ENCODE measurements at regions not wholly inside any gene's neighbourhood (a gene's known extent, or its start where the extent isn't known, plus 50 kb on each side); places are given as distances from the start of the nearest gene placed in this dataset.

DNA sequence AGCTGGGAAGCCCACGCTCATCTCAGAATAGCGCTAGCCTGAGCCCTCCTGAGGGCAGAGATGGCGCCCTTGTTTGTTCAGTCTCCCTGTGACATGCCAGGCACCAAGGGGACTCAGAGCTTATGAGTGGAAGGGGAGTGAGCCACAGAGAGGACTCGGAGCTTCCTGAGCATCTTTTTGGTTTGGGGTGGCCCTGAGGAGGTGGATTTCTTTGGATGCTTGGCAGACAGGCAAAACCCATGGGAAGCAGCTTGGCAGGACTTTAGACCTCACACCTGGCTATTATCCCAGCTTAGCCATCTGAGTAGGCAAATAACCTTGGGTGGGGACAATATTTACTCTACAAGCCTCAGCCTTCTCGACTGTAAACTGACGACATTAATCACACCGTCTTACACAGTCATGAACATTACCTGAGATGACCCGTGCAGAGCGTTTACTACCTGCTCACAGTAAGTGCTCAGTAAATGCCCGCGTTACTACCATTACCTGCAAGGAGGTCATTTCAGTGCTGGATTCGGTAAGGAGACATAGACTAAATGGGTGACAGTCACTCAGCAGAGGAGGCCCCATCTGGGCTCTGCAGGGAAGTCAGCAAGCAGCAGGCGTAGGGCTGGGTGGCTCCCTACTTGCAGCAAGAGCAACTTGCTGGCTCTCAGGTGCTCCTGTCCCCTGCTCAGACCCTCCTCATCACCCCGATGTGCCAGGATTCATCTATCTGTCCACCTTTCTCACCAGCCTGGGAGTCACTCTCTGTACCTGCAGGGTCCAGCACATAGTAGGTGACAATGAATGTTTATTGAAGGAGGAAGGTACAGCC, 54.9 kb downstream of the KLHDC7A start:
- H3K56ac ChIP-seq (replicated peaks; ENCODE audit: insufficient read length, low read depth, low read length) = no peak overlapping the region
- WGBS, 2 experiments (ENCODE audit: extremely low coverage in 1 of 2, insufficient coverage in 1 of 2, insufficient read length in 1 of 2, insufficient replicate concordance in 2 of 2, low coverage in 1 of 2, low lambda C conversion rate in 2 of 2, missing lambda C conversion rate in 1 of 2) = 91% methylated on average over 14 of the region's 14 CpGs; no CpG with 5 or more reads in 1 of the 2 experiments
- no peak overlapping the region for H2BK120ac ChIP-seq (replicated peaks; ENCODE audit: low read depth, low read length)
- DNase-seq (ENCODE audit: low read depth in 1 of 2, low spot score in 2 of 2) (peak in 1 of 2 experiments; percentile 38), FAIRE-seq (no peak)
- no peaks in the 10 kb centered on the region for H3K36me3 ChIP-seq (ENCODE audit: control insufficient read depth in 2 of 4, insufficient read depth in 4 of 4, low read length in 3 of 4)
- H2BK12ac ChIP-seq (ENCODE audit: low read depth, low read length) = no peak overlapping the region
- H3K4me2 ChIP-seq (ENCODE audit: insufficient read depth in 1 of 2, low read depth in 2 of 2, low read length in 2 of 2) = no peak overlapping the region
- no peak overlapping the region for H2AFZ ChIP-seq (ENCODE audit: low read length)
- no peaks in the 10 kb centered on the region for H3K79me1 ChIP-seq (ENCODE audit: low read depth, low read length)
- no peaks in the 10 kb centered on the region for H4K20me1 ChIP-seq (replicated peaks in 1 of 2; ENCODE audit: control insufficient read depth in 1 of 2, insufficient read depth in 2 of 2, low read length in 2 of 2)
- H3K79me2 ChIP-seq (ENCODE audit: control insufficient read depth in 1 of 2, insufficient read depth in 2 of 2, low read length in 2 of 2) = no peaks in the 10 kb centered on the region
- no peak overlapping the region for H3K4ac ChIP-seq (replicated peaks; ENCODE audit: insufficient read length, low read depth, low read length)
- no peak overlapping the region for H2BK5ac ChIP-seq (ENCODE audit: low read depth, low read length)
- H3K23me2 ChIP-seq (ENCODE audit: low read depth, low read length) = no peaks in the 10 kb centered on the region; the same call in 1 of the 2 replicates
- no peak overlapping the region for H3K27ac ChIP-seq (ENCODE audit: low read depth, low read length)
- H3K9me3 ChIP-seq (ENCODE audit: insufficient read depth in 2 of 2, low read depth in 1 of 2, low read length in 1 of 2) = no peaks in the 10 kb centered on the region
- no peak overlapping the region for H3K18ac ChIP-seq (ENCODE audit: extremely low read depth, low read length)
- no peak overlapping the region for H2AK5ac ChIP-seq (ENCODE audit: low read depth, low read length)
- no peak overlapping the region for H3K4me3 ChIP-seq (ENCODE audit: extremely low read depth in 1 of 4, insufficient read depth in 2 of 4, low read depth in 3 of 4, low read length in 4 of 4)
- ChIA-PET POLR2A (ENCODE audit: partially characterized antibody) (interaction anchor here (0.8 to 1.2 kb wide), 3 partner anchors 10 to 18 kb away, joined by 3 read pairs; no protein-coding TSS in a partner anchor), CTCF (ENCODE audit: partially characterized antibody) (interaction anchor here (0.6 to 50.4 kb wide), 3 partner anchors 28 to 528 kb away, joined by 3 to 984 read pairs (median 3); no protein-coding TSS in a partner anchor)
- TF ChIP-seq PHF8 (conservative IDR thresholded peaks at IDR 0.05; ENCODE audit: low read depth, low read length) = no peak
- TF ChIP-seq KDM1A (IDR thresholded peaks at IDR 0.05; ENCODE audit: borderline replicate concordance, low read length) = no peak
- no peak overlapping the region for H4K91ac ChIP-seq (replicated peaks; ENCODE audit: insufficient read length, low read length)
- H3K9ac ChIP-seq (replicated peaks in 1 of 4; ENCODE audit: extremely low read depth in 1 of 4, low read depth in 3 of 4, low read length in 3 of 4) = no peak overlapping the region
- no peak overlapping the region for H2BK20ac ChIP-seq (ENCODE audit: low read length)
- H4K5ac ChIP-seq (ENCODE audit: insufficient read length, low read depth, low read length) = no peak overlapping the region
- H3K14ac ChIP-seq (ENCODE audit: insufficient read length) = no peak overlapping the region
- no peak overlapping the region for H3K23ac ChIP-seq (ENCODE audit: insufficient read length)
- H2BK15ac ChIP-seq (ENCODE audit: low read length) = no peak overlapping the region
- no peaks in the 10 kb centered on the region; a peak in 2 of 7 replicates for H3K4me1 ChIP-seq (replicated peaks in 1 of 4; ENCODE audit: control insufficient read depth in 3 of 4, insufficient read depth in 4 of 4, low read length in 3 of 4)
- no peak overlapping the region for H4K8ac ChIP-seq (ENCODE audit: extremely low read depth, insufficient read depth, low read length)
- peaks cover 0 to 8% (median 3%) of the 10 kb centered on the region in 4 experiments; a peak in 4 of 7 replicates for H3K27me3 ChIP-seq (replicated peaks in 1 of 4; ENCODE audit: control insufficient read depth in 3 of 4, extremely low read depth in 1 of 4, insufficient read depth in 3 of 4, low read length in 3 of 4)
